SH-SY5Y (cell line): ENCODE measurements at regions not wholly inside any gene's neighbourhood (a gene's known extent, or its start where the extent isn't known, plus 50 kb on each side); places are given as distances from the start of the nearest gene placed in this dataset.

Source experiments
- GATA2 ChIP-seq: IDR thresholded peaks from 2 replicates; pipeline ENCODE4 v1.6.1; 2011; ENCODE audit warnings: mild to moderate bottlenecking, low read depth, low read length
- GATA3 ChIP-seq: IDR thresholded peaks from 2 replicates; pipeline ENCODE4 v1.6.1; 2011; ENCODE audit warnings: low read depth, mild to moderate bottlenecking, low read length, moderate library complexity

- no peak for TF ChIP-seq GATA3
- TF ChIP-seq GATA2 = no peak
Observed at GRCh38 chr10:78321000-78321399, 287.3 kb downstream of the RPS24 start.
